MM.1S (cell line): ENCODE measurements at regions not wholly inside any gene's neighbourhood (a gene's known extent, or its start where the extent isn't known, plus 50 kb on each side); places are given as distances from the start of the nearest gene placed in this dataset.
A peak's percentile ranks its signal among the peaks of the same experiment; 100 is the strongest.

Source experiments
- DNase-seq: peaks from one replicate; pipeline ENCODE4 v3.0.0-alpha.2; 2015
- H2AFZ ChIP-seq: fragments of 300-600 bp; sonication (generic); 2 replicates; pipeline ENCODE4 v1.6.0; 2016; ENCODE audit warnings: antibody characterized with exemption, low read length
- H3F3A ChIP-seq: fragments of 300-600 bp; sonication (generic); 2 replicates; pipeline ENCODE4 v1.6.1; 2016; ENCODE audit warnings: mild to moderate bottlenecking, antibody characterized with exemption, low read length, moderate library complexity, mixed read lengths; ENCODE audit not compliant: insufficient read depth
- H3K27ac ChIP-seq: fragments of 300-600 bp; sonication (generic); 2 replicates; pipeline ENCODE4 v1.5.1; 2016; ENCODE audit warnings: mild to moderate bottlenecking, low read length
- H3K27me3 ChIP-seq: fragments of 300-600 bp; sonication (generic); replicated peaks from 2 replicates; pipeline ENCODE4 v1.6.0; 2016; ENCODE audit warnings: low read length; ENCODE audit not compliant: insufficient read depth
- H3K36me3 ChIP-seq: fragments of 300-600 bp; sonication (generic); replicated peaks from 2 replicates; pipeline ENCODE4 v1.6.1; 2016; ENCODE audit warnings: mild to moderate bottlenecking, low read length, mixed read lengths; ENCODE audit not compliant: insufficient read depth
- H3K4me1 ChIP-seq: fragments of 300-600 bp; sonication (generic); 2 replicates; pipeline ENCODE4 v1.6.1; 2016; ENCODE audit warnings: low read length, mixed read lengths
- H3K4me2 ChIP-seq: fragments of 300-600 bp; sonication (generic); 2 replicates; pipeline ENCODE4 v1.6.0; 2016; ENCODE audit warnings: low read depth, low read length
- H3K4me3 ChIP-seq: fragments of 300-600 bp; sonication (generic); 2 replicates; pipeline ENCODE4 v1.5.1; 2016; ENCODE audit warnings: low read length, mixed read lengths
- H3K79me2 ChIP-seq: fragments of 300-600 bp; sonication (generic); 2 replicates; pipeline ENCODE4 v1.6.1; 2016; ENCODE audit warnings: mixed run types, low read length, mixed read lengths
- H3K9ac ChIP-seq: fragments of 300-600 bp; sonication (generic); 2 replicates; pipeline ENCODE4 v1.6.1; 2016; ENCODE audit warnings: low read length, mixed read lengths
- H3K9me2 ChIP-seq: fragments of 300-600 bp; sonication (generic); replicated peaks from 2 replicates; pipeline ENCODE4 v1.6.1; 2016; ENCODE audit warnings: mild to moderate bottlenecking, low read length, mixed read lengths; ENCODE audit not compliant: insufficient read depth
- H3K9me3 ChIP-seq: fragments of 300-600 bp; sonication (generic); replicated peaks from 2 replicates; pipeline ENCODE4 v1.6.1; 2016; ENCODE audit warnings: mild to moderate bottlenecking, low read length, mixed read lengths; ENCODE audit not compliant: insufficient read depth
- H4K20me1 ChIP-seq: fragments of 300-600 bp; sonication (generic); 2 replicates; pipeline ENCODE4 v1.6.1; 2016; ENCODE audit warnings: mild to moderate bottlenecking, low read length, moderate library complexity, mixed read lengths; ENCODE audit not compliant: insufficient read depth
- EZH2 ChIP-seq: fragments of 300-600 bp; sonication (generic); optimal IDR thresholded peaks from 2 replicates; pipeline ENCODE3; 2017; ENCODE audit warnings: low read depth, mild to moderate bottlenecking, antibody characterized with exemption, low read length, mixed read lengths
- EZH2phosphoT487 ChIP-seq: fragments of 300-600 bp; sonication (generic); IDR thresholded peaks from 2 replicates; pipeline ENCODE4 v1.6.1; 2018; ENCODE audit warnings: antibody characterized with exemption, low read length
- TF ChIP-seq, protein P1 (sequence below): fragments of 300-600 bp; sonication (generic); IDR thresholded peaks from 2 replicates; pipeline ENCODE4 v1.5.1; 2016; ENCODE audit warnings: antibody characterized with exemption, low read length, mixed read lengths

DNA sequence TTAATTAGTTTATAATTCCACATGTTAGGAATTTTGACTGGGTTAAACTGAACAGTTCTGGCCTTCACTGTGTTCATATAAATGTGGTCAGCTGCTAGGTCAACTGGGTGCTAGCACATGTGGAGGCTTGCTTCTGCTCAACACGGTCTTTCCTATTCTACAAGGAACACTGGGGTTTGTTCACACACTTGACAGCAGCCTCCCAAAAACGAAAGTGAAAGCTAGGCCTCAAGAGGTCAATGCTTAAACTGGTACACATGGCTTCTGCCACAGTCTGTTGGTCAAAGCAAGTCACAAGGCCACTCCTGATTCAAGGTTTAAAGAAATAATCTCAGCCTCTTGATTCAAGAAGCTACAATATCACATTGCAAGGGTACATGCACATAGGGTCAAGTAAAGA, 126.5 kb downstream of the QDPR start:
- Histone ChIP-seq H3K9me3 (no peaks in the 10 kb centered on the region), H3K27me3 (no peaks in the 10 kb centered on the region), H3K4me2 (peak overlapping the region; percentile 30; the same call in 1 of the 2 replicates), H3K9me2 (no peaks in the 10 kb centered on the region), H3K36me3 (no peaks in the 10 kb centered on the region), H3K79me2 (no peaks in the 10 kb centered on the region), H3K9ac (no peak overlapping the region), H2AFZ (peak overlapping the region; percentile 50), H3K27ac (peak overlapping the region; percentile 2; the same call in 1 of the 2 replicates), H3F3A (no peaks in the 10 kb centered on the region), H4K20me1 (no peaks in the 10 kb centered on the region), H3K4me1 (peaks cover 13% of the 10 kb centered on the region), H3K4me3 (no peak overlapping the region)
- DNase-seq, result peak; percentile 87
- TF ChIP-seq, protein P1, sequence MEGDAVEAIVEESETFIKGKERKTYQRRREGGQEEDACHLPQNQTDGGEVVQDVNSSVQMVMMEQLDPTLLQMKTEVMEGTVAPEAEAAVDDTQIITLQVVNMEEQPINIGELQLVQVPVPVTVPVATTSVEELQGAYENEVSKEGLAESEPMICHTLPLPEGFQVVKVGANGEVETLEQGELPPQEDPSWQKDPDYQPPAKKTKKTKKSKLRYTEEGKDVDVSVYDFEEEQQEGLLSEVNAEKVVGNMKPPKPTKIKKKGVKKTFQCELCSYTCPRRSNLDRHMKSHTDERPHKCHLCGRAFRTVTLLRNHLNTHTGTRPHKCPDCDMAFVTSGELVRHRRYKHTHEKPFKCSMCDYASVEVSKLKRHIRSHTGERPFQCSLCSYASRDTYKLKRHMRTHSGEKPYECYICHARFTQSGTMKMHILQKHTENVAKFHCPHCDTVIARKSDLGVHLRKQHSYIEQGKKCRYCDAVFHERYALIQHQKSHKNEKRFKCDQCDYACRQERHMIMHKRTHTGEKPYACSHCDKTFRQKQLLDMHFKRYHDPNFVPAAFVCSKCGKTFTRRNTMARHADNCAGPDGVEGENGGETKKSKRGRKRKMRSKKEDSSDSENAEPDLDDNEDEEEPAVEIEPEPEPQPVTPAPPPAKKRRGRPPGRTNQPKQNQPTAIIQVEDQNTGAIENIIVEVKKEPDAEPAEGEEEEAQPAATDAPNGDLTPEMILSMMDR, result no peak
- TF ChIP-seq EZH2 (no peak), EZH2phosphoT487 (no peak)

DNA sequence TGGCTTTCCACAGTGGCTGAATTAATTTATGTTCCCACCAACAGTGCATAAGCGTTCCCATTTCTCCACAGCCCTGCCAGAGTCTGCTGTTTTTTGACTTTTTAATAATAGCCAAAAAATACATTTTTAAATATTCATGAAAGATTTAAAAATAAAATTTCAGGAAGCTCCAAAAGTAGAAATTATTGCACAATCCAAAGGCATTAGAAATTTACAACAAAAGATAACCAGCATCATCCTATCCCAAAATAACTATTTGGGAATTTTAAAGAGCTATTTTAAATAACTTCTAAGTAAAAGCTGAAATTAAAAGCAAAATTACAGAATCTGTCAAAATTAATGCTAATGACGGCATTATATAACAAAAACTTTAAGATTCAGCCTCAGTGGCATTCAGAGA, 131.5 kb downstream of the QDPR start:
- Histone ChIP-seq H3K27me3 (no peaks in the 10 kb centered on the region), H3K9ac (no peak overlapping the region), H3K27ac (no peak overlapping the region), H4K20me1 (no peaks in the 10 kb centered on the region), H3K9me3 (no peaks in the 10 kb centered on the region), H2AFZ (no peak overlapping the region), H3K4me1 (peaks cover 9% of the 10 kb centered on the region), H3K4me2 (no peak overlapping the region), H3K36me3 (no peaks in the 10 kb centered on the region), H3K79me2 (no peaks in the 10 kb centered on the region), H3K4me3 (no peak overlapping the region), H3F3A (no peaks in the 10 kb centered on the region), H3K9me2 (no peaks in the 10 kb centered on the region)
- no peak for TF ChIP-seq EZH2
- no peak for DNase-seq

DNA sequence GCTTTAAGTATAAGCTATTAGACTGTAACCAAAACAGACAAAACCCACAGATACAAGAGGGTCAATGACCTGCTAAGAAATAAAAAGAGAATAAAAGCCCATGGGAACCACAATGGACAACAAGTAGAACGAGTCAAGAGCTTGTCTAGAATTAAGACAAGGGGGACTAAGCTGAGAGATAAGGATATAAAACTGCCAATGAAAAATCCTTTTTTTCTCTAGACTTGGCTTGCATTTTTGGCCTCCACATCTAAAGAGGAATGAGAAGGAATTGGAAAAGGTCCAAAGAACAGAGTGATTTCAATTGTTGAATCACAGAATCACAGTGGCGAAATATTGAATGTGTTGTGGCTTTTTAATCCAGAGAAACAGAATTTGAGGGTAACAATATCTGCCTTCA, 135.7 kb downstream of the QDPR start:
- Histone ChIP-seq H3K36me3 (no peaks in the 10 kb centered on the region), H3K4me2 (no peak overlapping the region), H3F3A (no peaks in the 10 kb centered on the region), H3K9me3 (no peaks in the 10 kb centered on the region), H3K4me3 (no peak overlapping the region), H3K79me2 (no peaks in the 10 kb centered on the region), H3K9ac (no peak overlapping the region), H3K4me1 (no peaks in the 10 kb centered on the region), H4K20me1 (no peaks in the 10 kb centered on the region), H3K27ac (no peak overlapping the region), H2AFZ (no peak overlapping the region), H3K27me3 (no peaks in the 10 kb centered on the region), H3K9me2 (no peaks in the 10 kb centered on the region)
- TF ChIP-seq, protein P1, result no peak
- TF ChIP-seq EZH2 (no peak), EZH2phosphoT487 (no peak)
- DNase-seq, result no peak

DNA sequence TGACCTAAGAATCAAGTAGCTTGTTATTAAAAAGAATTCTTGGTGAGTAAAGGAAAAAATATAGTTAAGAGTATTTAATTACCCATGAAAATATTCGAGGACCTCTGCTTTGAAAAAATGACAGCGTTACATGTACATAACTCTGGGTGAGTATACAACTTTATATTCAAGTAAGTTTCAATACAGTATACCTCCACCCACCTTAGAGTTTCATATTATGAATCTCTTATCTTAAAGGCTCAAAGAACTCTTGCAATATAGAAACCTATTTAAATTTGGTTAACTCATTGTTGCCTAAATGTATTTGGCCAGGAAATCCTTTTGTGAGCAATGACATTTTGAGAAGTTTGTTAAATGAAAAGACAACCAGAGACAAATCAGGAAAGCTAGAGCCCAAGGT, 138.2 kb downstream of the QDPR start:
- DNase-seq, result no peak
- no peaks in the 10 kb centered on the region for H3K9me3 ChIP-seq
- no peaks in the 10 kb centered on the region for H3F3A ChIP-seq
- H3K9ac ChIP-seq, result no peak overlapping the region
- H3K36me3 ChIP-seq, result no peaks in the 10 kb centered on the region
- H3K4me3 ChIP-seq, result no peak overlapping the region
- no peak for TF ChIP-seq EZH2phosphoT487
- no peak for TF ChIP-seq EZH2
- TF ChIP-seq, protein P1, result no peak
- H3K4me2 ChIP-seq, result no peak overlapping the region
- no peaks in the 10 kb centered on the region for H3K4me1 ChIP-seq
- H3K79me2 ChIP-seq, result no peaks in the 10 kb centered on the region
- H3K27ac ChIP-seq, result no peak overlapping the region
- H4K20me1 ChIP-seq, result no peaks in the 10 kb centered on the region
- no peaks in the 10 kb centered on the region for H3K27me3 ChIP-seq
- H3K9me2 ChIP-seq, result no peaks in the 10 kb centered on the region
- H2AFZ ChIP-seq, result no peak overlapping the region
